Hepatocyte (in vitro differentiated cells): ENCODE measurements at regions not wholly inside any gene's neighbourhood (a gene's known extent, or its start where the extent isn't known, plus 50 kb on each side); places are given as distances from the start of the nearest gene placed in this dataset.

Source experiments
- CTCF ChIP-seq: fragments of 200-600 bp; sonication (generic); IDR thresholded peaks from 2 replicates; pipeline ENCODE4 v1.5.1; 2016; ENCODE audit warnings: antibody characterized with exemption, mild to moderate bottlenecking; ENCODE audit not compliant: poor library complexity
- EZH2 ChIP-seq: fragments of 200-600 bp; sonication (generic); IDR thresholded peaks from 2 replicates; pipeline ENCODE4 v1.6.1; 2016; ENCODE audit warnings: antibody characterized with exemption, mild to moderate bottlenecking, borderline replicate concordance

DNA sequence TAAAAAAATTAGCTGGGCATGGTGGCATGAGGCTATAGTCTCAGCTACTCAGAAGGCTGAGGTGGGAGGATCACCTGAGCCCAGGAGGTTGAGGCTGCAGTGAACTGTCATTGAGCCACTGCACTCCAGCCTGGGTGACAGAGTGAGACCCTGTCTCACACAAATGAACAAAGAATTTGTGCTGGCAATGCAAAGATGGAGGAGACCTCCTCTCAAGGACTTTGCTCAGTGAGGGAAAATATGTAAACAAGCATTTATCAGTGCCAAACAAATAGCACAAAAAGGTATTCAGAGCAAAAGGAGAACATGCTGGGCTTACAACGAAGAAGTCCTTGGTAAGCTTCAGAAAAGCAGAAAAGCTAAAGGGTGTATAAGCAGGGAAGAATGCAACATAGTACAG, 113.1 kb upstream of the UMPS start:
- no peak for TF ChIP-seq CTCF
- no peak for TF ChIP-seq EZH2
